GM13977 (cell line): ENCODE measurements at regions not wholly inside any gene's neighbourhood (a gene's known extent, or its start where the extent isn't known, plus 50 kb on each side); places are given as distances from the start of the nearest gene placed in this dataset.

ENCODE experiments used
- DNase-seq: peaks from one replicate; pipeline ENCODE4 v3.0.0; 2012; ENCODE audit warnings: low spot score
- in situ Hi-C: fragments of 300-500 bp; cut with MboI; formaldehyde crosslinking; loops from one replicate; pipeline ENCODE4 v1.12.0; 2022; ENCODE audit warnings: low sequenced_read_pairs, low pct_unique_long_range_greater_than_20kb, mixed read lengths, inconsistent platforms; ENCODE audit not compliant: unreplicated experiment
- TF ChIP-seq, protein P1 (sequence below): IDR thresholded peaks from 2 replicates; pipeline ENCODE4 v1.5.1; 2012; ENCODE audit warnings: mild to moderate bottlenecking, control low read depth; ENCODE audit not compliant: insufficient read depth; ENCODE audit errors: extremely low read depth, missing control alignments

DNA sequence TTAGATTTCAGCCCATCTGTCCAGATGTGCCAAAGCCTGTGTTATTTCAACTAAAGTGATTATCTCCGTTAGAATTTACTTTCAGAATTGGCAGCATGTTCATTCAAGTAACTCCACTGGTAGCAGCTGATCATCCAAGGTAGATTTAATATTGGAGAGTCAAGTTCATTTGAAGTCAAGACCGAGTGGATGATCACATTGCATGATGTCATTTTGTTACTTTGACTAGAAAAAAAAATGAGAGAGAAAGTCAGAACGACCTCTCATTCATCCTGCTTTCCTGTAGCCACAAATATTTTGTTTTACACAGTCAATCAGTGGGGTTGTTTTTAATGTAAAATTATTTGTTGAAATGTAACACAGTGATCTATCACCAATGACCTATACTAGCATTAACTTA, 196.7 kb upstream of the PHYHIPL start:
- no peak for DNase-seq
- in situ Hi-C loops = no loop called here
- TF ChIP-seq, protein P1, sequence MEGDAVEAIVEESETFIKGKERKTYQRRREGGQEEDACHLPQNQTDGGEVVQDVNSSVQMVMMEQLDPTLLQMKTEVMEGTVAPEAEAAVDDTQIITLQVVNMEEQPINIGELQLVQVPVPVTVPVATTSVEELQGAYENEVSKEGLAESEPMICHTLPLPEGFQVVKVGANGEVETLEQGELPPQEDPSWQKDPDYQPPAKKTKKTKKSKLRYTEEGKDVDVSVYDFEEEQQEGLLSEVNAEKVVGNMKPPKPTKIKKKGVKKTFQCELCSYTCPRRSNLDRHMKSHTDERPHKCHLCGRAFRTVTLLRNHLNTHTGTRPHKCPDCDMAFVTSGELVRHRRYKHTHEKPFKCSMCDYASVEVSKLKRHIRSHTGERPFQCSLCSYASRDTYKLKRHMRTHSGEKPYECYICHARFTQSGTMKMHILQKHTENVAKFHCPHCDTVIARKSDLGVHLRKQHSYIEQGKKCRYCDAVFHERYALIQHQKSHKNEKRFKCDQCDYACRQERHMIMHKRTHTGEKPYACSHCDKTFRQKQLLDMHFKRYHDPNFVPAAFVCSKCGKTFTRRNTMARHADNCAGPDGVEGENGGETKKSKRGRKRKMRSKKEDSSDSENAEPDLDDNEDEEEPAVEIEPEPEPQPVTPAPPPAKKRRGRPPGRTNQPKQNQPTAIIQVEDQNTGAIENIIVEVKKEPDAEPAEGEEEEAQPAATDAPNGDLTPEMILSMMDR = no peak

DNA sequence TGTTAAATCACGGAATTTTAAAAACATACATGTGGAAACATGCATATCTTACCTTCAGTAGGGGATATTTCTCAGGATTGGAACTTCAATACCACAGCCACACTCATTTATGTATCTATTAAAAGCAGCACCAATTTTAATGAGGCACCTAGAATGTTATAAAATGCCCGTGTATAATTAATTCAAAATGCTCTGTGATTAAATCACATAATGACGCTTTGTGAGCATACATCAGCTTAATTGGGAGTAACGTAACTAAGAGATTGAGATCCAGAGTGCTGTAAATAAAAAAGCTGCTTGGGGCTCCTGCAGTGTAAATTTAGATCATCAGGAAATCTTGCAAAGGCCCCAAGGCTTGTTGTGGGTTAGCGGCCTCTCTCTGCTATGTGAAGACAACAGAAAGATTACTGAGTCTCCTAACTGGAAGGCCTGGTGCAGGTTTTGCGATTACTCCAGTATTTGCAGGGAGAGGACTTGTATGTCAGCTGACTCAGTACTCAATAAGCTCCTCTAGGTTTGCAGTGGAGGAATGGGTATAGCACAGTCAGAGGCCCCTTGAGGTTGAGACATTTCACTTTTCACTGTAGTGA, 195.5 kb upstream of the PHYHIPL start:
- DNase-seq = no peak
- TF ChIP-seq, protein P1 = no peak
- in situ Hi-C loops = no loop called here

DNA sequence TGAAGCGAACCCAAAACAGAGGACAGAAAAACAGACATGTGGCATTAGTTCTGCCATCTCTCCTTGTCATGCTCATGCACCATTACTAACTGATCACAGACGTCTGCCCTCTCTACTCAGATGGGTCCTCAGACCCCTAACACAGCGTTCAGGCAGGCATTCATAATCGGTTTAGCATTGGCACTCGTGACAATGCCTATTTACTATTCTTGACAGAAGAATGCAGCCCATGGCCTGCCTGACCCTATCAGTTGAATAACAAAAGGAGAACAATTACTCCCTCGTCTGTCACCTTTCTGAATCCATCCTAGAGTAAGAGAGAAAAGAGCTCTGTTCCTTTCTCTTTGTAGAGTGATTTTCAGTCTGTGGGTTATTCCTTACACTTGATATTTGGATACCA, 194.6 kb upstream of the PHYHIPL start:
- in situ Hi-C loops = no loop called here
- TF ChIP-seq, protein P1 = no peak
- no peak for DNase-seq

DNA sequence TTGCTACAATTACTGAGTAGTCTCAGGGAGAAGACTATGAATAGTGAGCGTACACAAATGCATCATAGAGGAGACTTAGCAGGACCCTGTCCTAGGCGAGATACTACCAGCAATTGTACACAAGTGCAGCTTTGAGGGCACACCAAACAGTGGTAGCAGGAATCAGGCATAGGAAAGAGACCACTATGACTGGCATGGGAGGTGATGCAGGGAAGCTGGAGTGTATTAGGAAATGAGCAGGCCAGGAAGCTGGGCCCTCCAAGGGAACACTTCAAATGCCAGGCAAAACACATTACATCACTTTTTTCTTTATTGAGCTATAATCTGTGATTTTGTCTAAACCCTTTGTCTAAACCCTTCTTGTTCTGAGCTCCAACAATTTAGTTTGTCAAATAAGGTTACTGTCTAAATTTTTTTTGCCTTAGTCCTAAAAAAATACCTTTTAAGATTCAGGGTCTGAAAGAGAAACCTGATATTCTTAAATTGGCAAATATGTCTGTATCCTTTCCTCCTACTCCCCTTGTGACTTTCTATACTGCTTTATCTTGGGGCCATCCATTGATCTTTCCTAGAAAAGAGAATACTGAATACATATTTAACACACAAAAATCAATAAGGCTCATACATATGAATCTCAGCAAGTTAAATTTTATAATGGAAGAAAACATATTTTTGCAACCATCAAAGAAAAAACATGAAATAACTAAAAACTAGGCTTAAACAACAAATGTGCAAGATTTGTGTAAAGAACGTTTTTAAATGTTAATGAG, 193.8 kb upstream of the PHYHIPL start:
- DNase-seq = no peak
- in situ Hi-C loops = no loop called here
- TF ChIP-seq, protein P1 = no peak

DNA sequence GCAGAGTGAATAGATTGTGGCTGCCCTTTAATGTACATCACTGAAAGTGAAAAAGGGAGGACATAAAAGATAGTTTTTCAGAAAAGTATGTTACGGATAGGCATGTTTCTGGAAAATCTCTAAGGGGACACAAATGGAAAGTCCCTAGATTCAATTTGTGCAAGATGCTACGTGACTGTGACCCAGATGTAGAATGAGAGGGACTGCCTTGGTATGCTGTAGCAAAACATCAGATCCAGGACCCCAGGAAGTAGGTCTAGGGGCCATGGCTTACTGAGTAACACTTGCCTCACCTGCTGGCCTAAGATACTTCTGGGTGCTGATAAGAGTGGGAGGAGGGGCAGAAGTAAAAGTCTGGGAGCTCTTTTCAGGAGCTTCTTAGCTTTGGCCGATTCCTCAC, 191.2 kb upstream of the PHYHIPL start:
- in situ Hi-C loops = no loop called here
- TF ChIP-seq, protein P1 = no peak
- no peak for DNase-seq

DNA sequence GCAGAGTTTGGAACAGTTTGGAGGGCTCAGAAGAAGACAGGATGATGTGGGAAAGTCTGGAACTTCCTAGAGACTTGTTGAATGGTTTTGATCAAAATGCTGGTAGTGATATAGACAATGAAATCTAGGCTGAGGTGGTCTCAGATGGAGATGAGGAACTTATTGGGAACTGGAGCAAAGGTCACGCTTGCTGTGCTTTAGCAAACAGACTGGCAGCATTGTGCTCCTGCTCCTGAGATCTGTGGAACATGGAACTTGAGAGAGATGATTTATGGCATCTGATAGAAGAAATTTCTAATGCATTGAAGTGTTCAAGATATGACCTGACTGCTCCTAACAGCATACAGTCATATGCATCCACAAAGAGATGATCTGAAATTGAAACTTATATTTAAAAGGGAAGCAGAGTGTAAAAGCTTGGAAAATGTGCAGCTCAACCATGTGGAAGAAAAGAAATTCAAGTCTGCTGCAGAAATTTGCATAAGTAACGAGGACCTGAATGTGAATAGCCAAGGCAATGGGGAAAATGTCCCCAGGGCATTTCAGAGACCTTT, 186.9 kb upstream of the PHYHIPL start:
- TF ChIP-seq, protein P1 = no peak
- DNase-seq = no peak
- in situ Hi-C loops = no loop called here
